ENCODE measurements at regions not wholly inside any gene's neighbourhood (a gene's known extent, or its start where the extent isn't known, plus 50 kb on each side); places are given as distances from the start of the nearest gene placed in this dataset.

GRCh38 chrX:79268788-79269187 is 98.3 kb downstream of the ITM2A start:
- H3K9me3 ChIP-seq, result no peaks in the 10 kb centered on the region
- H3K36me3 ChIP-seq, result no peaks in the 10 kb centered on the region
- no peak overlapping the region for H3K27ac ChIP-seq
- no peaks in the 10 kb centered on the region for H3K27me3 ChIP-seq
- H3K4me1 ChIP-seq, result no peaks in the 10 kb centered on the region
- TF ChIP-seq CTCF (IDR thresholded peaks at IDR 0.05), result no peak
- H3K4me3 ChIP-seq, result no peak overlapping the region
- intact Hi-C loops (cut with DNase I; ENCODE audit: low total_unique reads), result no loop called here
- no peak for DNase-seq

- intact Hi-C loops (cut with DNase I; ENCODE audit: low total_unique reads), result no loop called here
- no peak for DNase-seq
- Histone ChIP-seq H3K4me1 (no peaks in the 10 kb centered on the region), H3K27me3 (no peaks in the 10 kb centered on the region), H3K27ac (no peak overlapping the region), H3K4me3 (no peak overlapping the region), H3K36me3 (no peaks in the 10 kb centered on the region), H3K9me3 (no peaks in the 10 kb centered on the region)
- no peak for TF ChIP-seq CTCF (IDR thresholded peaks at IDR 0.05)
These were observed 100.4 kb downstream of the ITM2A start for GRCh38 chrX:79266702-79267101.

GRCh38 chrX:79263550-79263949 is 103.6 kb downstream of the ITM2A start:
- no peaks in the 10 kb centered on the region for H3K36me3 ChIP-seq
- TF ChIP-seq CTCF (IDR thresholded peaks at IDR 0.05), result no peak
- H3K27me3 ChIP-seq, result no peaks in the 10 kb centered on the region
- H3K4me1 ChIP-seq, result no peaks in the 10 kb centered on the region
- DNase-seq, result no peak
- intact Hi-C loops (cut with DNase I; ENCODE audit: low total_unique reads), result no loop called here
- no peaks in the 10 kb centered on the region for H3K9me3 ChIP-seq
- no peak overlapping the region for H3K27ac ChIP-seq
- no peak overlapping the region for H3K4me3 ChIP-seq

- no peak overlapping the region for H3K4me3 ChIP-seq
- no peak overlapping the region for H3K27ac ChIP-seq
- DNase-seq, result no peak
- no peaks in the 10 kb centered on the region for H3K36me3 ChIP-seq
- intact Hi-C loops (cut with DNase I; ENCODE audit: low total_unique reads), result no loop called here
- H3K4me1 ChIP-seq, result no peaks in the 10 kb centered on the region
- TF ChIP-seq CTCF (IDR thresholded peaks at IDR 0.05), result no peak
- no peaks in the 10 kb centered on the region for H3K9me3 ChIP-seq
- H3K27me3 ChIP-seq, result no peaks in the 10 kb centered on the region
These were observed 108.0 kb downstream of the ITM2A start for GRCh38 chrX:79259073-79259689.

- H3K27me3 ChIP-seq, result no peaks in the 10 kb centered on the region
- H3K4me3 ChIP-seq, result no peak overlapping the region
- intact Hi-C loops (cut with DNase I; ENCODE audit: low total_unique reads), result no loop called here
- no peaks in the 10 kb centered on the region for H3K9me3 ChIP-seq
- TF ChIP-seq CTCF (IDR thresholded peaks at IDR 0.05), result no peak
- H3K36me3 ChIP-seq, result no peaks in the 10 kb centered on the region
- DNase-seq, result no peak
- H3K27ac ChIP-seq, result no peak overlapping the region
- H3K4me1 ChIP-seq, result no peaks in the 10 kb centered on the region
These were observed 99.2 kb downstream of the GPR174 start for GRCh38 chrX:79243691-79244090.

GRCh38 chrX:79235899-79236298 is 91.4 kb downstream of the GPR174 start:
- intact Hi-C loops (cut with DNase I; ENCODE audit: low total_unique reads), result no loop called here
- no peaks in the 10 kb centered on the region for H3K4me1 ChIP-seq
- H3K36me3 ChIP-seq, result no peaks in the 10 kb centered on the region
- no peaks in the 10 kb centered on the region for H3K9me3 ChIP-seq
- no peak overlapping the region for H3K27ac ChIP-seq
- no peak for TF ChIP-seq CTCF (IDR thresholded peaks at IDR 0.05)
- H3K27me3 ChIP-seq, result no peaks in the 10 kb centered on the region
- no peak overlapping the region for H3K4me3 ChIP-seq
- DNase-seq, result no peak
